ENCODE measurements at regions not wholly inside any gene's neighbourhood (a gene's known extent, or its start where the extent isn't known, plus 50 kb on each side); places are given as distances from the start of the nearest gene placed in this dataset.
"Not testable (repeated sequence)": the region's sequence is repeated elsewhere in the genome, so short reads cannot be mapped to it uniquely, and the experiment has no call there.

DNA sequence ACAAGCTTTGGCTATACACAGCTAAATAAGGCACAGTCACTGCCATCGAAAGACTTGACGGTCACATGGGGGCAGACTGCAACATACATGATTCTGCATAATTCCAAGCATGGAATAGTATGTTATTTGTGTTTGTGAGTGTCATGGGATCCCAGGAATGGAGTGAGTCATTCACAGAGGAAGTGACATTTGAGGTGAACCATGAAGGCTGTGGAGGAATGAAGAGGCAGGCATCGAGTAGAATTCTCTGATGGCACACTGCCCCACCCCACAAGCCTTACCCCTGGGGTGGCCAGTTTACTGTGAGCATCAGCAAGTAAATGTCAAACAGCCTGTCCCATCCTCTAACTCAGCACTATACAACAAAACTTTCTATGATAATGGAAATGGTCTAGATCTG, 619.7 kb downstream of the MID1IP1 start:
- no peak for DNase-seq

DNA sequence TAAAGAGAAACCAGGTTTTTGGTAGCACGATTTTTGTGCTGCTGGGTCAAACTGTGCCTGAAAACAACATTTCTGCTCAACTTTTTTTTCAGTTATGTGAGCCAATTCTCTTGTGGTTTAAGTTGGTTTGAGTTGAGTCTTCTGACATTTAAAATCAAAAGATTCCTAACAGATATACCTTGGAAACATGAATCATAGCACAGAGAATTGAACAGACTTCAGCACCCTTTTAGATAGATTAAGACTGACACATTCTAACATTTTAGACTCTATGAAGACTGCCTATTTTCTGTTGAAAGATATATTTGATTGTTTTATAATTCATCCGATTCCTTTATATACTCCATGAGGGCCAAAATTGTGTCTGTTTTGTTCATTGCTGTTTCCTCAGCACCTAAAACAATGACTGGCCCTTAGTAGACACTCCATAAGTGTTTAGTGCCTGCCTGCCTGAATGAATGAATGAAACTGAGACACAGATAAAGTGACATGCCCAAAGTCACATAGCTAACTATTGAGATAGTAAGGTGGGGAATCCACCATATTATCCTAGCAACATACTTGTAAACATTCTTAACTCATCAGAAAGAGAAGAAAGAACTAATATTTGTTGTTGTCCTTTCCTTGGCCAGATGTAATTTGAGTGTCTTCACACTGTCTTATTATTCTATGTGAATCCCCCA, 624.0 kb downstream of the MID1IP1 start:
- DNase-seq, result no peak

GRCh38 chrX:39426101-39426500, 624.8 kb downstream of the MID1IP1 start:
- DNase-seq, result no peak

GRCh38 chrX:39427492-39427891, 626.2 kb downstream of the MID1IP1 start:
- no peak for DNase-seq

GRCh38 chrX:39427906-39428305, 626.6 kb downstream of the MID1IP1 start:
- DNase-seq, result peak; percentile 17

DNA sequence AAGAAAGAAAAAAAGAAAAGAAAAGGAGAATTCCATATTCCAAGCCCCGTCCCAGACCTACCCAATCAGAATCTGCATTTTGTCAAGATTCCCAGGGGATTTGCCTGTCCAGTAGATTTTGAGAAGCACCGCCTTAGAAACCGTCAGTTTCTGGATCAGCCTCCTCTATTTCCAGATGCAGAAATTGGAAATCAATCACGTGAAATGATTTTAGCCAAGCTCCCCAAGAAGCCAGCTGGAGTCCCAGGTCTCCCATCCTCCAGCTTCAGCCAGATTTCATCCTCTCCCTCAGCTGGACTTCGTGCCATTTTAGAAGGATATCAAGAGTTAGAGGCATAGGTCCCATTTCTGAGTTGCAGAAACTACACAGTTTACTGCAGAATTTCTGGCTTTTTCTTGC, 629.3 kb downstream of the MID1IP1 start:
- DNase-seq, result no peak

GRCh38 chrX:39431893-39432292, 630.6 kb downstream of the MID1IP1 start:
- DNase-seq, result no peak

DNA sequence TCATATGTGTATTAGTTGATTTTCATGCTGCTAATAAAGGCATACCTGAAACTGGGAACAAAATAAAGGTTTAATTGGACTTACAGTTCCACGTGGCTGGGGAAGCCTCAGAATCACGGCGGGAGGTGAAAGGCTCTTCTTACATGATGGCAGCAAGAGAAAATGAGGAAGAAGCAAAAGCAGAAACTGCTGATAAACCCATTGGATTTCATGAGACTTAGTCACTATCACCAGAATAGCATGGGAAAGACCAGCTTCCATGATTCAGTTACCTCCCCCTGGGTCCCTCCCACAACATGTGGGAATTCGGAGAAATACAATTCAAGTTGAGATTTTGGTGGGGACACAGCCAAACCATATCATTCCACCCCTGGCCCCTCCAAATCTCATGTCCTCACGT, 633.4 kb downstream of the MID1IP1 start:
- not testable (repeated sequence) for DNase-seq

GRCh38 chrX:39436538-39436937, 635.3 kb downstream of the MID1IP1 start:
- DNase-seq, result not testable (repeated sequence)

- no peak for DNase-seq
Measured at GRCh38 chrX:39437670-39438441, 636.6 kb downstream of the MID1IP1 start.

GRCh38 chrX:39438603-39439602, 637.6 kb downstream of the MID1IP1 start:
- no peak for DNase-seq

- DNase-seq, result peak; percentile 6
Measured at GRCh38 chrX:39439906-39440798, 638.9 kb downstream of the MID1IP1 start.

DNA sequence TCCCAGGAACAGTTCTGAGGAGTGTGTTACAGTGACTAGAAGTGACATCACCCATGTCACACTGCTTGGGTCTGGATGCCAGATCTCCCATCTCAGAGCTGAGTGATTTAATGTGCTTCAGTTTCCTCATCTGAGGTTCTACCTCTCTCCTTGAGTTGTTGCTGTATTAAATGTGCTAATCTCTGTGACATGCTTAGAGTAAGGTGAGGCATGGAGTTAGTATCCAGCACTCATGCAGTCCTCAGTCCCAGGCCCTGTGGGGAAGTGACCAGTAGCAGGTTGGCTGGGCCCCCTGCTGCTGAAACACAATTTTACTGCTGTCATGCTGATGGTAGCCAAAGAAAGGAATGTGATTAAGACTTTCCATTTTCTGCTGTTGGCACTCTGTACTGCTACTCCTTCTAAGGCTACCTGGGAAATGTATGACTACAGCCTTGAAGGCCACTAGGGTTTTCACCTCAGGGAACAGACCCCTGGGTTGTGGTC, 639.6 kb downstream of the MID1IP1 start:
- DNase-seq, result no peak

DNA sequence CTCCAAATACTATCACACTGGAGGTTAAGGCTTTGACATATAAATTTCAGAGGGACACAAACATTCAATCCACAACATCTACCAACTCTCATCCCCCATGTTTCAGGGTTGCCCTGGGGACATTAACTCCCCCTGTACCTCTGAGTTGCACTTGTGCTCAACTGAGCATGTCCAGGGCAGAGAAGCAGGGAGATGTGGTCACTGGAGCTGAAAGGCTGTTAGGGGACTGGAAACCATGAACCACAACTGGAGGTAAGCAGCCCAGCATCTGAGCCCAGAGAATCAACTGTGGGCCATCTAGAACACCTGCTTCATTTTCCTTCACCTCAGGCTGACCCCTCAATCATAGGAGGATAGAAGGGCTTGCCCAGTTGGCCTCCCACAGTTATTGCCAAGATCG, 641.1 kb downstream of the MID1IP1 start:
- DNase-seq, result no peak

DNA sequence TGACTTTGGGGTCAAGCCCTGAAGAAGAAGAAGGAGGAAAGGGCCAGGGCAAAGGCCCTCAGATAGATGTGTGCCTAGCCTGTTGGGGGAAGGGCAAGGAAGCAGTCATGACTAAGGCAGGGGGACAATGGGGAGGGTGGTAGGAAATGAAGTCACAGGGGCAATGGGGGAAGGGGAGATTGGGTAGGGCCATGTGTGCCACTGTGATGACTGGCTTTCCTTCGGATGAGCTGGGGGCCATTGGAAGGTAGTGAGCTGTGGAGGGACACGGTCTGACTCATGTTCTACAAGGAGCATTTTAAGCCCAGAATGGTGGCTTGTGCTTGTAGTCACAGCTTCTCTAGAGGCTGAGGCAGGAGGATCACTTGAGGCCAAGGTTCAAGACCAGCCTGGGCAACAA, 642.0 kb downstream of the MID1IP1 start:
- DNase-seq, result no peak

DNA sequence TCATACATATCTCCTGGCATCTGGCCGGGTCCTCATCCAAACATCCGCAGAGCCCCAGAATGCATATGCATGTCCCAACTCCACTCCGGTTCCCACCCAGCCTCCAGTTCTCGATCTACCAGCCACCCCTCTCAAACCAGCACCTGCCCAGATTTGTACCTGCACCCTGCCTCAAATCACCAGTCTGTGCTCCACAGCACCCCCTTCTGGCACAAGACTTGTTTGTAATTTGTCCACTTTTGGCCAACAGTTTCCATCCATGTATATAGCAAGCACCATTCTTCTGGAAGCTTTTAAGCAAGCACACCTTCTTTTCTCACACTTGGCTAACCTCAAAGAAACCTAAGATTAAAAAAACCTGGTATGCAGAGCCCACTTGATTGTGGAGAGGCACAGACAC, 644.1 kb downstream of the MID1IP1 start:
- peak; percentile 11 for DNase-seq

GRCh38 chrX:39449352-39449751, 648.1 kb downstream of the MID1IP1 start:
- DNase-seq, result no peak

DNA sequence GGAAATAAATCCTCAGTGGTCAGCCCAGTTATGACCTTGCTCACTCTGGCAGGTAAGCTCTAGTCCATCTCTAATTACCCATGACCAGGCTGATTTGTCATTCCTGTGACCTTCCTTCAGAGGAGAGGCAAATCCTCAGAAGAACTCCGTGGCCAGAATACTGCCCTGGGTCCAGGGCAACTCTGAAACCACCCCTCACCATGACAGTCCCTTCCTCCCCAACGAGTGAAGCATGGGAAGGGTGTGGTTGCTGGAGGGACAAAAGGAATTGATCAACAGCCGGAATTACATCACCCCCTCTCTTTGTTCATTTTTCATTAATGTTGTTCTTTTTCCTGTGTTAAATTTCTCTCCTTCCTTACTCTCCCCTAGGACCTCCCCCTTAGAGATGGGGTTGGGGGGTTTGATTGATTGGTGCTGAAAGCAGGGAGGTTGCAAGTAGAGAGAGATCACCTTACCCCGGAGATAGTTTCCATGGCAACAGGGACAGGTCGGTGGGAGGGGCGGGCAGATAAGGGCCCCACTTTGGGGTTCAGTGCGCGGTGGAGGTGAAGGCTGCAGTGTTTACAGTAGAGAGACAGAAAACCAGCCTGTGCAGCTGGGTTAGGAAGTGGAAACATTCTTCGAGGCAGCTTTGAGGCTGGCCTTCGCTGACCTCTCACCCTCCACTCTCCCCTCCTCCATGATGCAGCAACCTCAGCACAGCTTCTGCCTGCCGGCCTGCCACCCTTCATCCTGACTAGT, 647.4 kb downstream of the BCOR start:
- no peak for DNase-seq

DNA sequence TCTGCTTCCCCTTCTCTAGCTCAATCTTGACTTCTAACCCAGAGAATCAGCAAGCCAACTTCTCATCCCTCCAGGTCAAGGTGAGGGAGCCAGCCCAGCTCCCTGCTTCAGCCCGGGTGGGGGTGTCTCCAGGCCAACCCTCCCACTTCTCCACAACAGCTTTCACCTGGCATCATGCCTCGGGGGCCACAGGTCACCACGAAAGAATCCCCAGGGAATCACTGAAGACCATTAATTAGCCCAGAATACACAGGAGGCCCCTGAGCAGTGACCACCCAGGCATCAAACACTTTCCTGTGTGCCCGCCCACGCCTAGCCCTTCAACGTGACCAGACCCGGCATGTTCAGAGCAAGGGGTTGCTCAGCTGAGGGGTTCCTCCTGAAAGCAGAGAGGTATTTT, 646.7 kb downstream of the BCOR start:
- DNase-seq, result no peak

GRCh38 chrX:39452401-39452800, 645.4 kb downstream of the BCOR start:
- no peak for DNase-seq

DNA sequence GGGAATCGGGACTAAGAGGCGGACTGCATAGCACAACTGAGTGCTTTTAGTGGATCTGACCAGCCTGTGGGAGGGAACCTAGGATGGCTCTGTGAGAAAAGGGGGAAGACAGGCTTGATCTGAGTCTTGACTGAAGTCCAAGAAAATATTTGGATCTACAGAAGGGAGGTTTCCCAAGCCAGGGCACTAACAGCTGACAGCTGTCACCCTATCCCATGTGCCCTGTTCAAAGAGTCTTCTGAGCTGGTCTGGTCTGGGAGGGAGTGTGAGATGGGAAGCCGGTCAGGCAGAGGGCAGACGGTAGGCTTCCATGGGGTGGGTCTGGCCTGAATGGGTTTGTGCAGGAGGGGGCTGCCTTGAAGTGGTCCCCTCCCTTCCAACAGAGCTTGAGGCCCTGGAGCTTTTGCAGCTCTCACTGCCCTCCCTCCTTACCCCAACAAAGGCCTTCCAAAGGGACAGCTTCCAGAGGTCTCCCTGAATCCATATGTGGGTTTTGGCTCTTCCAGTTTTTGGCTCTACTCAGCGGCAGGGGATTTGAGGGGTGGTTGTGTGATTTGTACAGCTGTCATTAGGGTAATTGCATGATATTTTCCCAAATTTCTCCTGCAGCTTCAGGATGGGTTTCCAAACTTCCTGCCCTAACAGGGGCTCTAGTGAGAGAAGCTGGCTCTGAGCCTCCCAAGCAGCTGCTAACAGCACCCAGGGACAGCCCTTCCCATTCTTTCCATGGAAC, 643.7 kb downstream of the BCOR start:
- no peak for DNase-seq
